ENCODE measurements at regions not wholly inside any gene's neighbourhood (a gene's known extent, or its start where the extent isn't known, plus 50 kb on each side); places are given as distances from the start of the nearest gene placed in this dataset.

DNA sequence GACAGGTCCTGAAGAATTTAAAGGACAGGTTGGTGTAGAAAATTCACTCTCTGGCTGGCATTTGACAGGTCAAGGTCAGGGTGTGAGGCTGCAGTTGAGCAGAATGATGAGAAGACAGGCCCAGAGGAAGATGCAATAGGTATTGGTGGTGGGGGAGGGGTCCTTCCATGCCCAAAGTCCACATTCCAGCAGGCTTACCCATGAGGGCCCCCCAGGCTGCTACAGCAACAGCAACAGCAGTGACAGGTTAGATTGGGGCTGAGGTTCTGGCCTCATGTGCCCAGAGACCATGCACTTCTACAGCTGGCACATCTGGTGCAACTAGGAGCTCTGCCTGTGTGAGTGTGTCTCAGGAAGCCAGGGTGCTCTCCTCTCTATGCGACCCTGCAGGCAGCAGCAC lies 223.5 kb upstream of the GHITM start:
- TF ChIP-seq, protein P1, sequence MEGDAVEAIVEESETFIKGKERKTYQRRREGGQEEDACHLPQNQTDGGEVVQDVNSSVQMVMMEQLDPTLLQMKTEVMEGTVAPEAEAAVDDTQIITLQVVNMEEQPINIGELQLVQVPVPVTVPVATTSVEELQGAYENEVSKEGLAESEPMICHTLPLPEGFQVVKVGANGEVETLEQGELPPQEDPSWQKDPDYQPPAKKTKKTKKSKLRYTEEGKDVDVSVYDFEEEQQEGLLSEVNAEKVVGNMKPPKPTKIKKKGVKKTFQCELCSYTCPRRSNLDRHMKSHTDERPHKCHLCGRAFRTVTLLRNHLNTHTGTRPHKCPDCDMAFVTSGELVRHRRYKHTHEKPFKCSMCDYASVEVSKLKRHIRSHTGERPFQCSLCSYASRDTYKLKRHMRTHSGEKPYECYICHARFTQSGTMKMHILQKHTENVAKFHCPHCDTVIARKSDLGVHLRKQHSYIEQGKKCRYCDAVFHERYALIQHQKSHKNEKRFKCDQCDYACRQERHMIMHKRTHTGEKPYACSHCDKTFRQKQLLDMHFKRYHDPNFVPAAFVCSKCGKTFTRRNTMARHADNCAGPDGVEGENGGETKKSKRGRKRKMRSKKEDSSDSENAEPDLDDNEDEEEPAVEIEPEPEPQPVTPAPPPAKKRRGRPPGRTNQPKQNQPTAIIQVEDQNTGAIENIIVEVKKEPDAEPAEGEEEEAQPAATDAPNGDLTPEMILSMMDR (IDR thresholded peaks at IDR 0.05): no peak
- H3K27me3 Mint-ChIP-seq (ENCODE audit: low read depth, poor library complexity): peaks cover 16% of the 10 kb centered on the region
- H3K4me3 Mint-ChIP-seq: no peak overlapping the region
- no peak overlapping the region for H3K27ac Mint-ChIP-seq
- H3K36me3 Mint-ChIP-seq (ENCODE audit: low read depth): no peaks in the 10 kb centered on the region
- no peaks in the 10 kb centered on the region for H3K9me3 Mint-ChIP-seq
- no peak for DNase-seq
- H3K4me1 Mint-ChIP-seq: peaks cover 13% of the 10 kb centered on the region

DNA sequence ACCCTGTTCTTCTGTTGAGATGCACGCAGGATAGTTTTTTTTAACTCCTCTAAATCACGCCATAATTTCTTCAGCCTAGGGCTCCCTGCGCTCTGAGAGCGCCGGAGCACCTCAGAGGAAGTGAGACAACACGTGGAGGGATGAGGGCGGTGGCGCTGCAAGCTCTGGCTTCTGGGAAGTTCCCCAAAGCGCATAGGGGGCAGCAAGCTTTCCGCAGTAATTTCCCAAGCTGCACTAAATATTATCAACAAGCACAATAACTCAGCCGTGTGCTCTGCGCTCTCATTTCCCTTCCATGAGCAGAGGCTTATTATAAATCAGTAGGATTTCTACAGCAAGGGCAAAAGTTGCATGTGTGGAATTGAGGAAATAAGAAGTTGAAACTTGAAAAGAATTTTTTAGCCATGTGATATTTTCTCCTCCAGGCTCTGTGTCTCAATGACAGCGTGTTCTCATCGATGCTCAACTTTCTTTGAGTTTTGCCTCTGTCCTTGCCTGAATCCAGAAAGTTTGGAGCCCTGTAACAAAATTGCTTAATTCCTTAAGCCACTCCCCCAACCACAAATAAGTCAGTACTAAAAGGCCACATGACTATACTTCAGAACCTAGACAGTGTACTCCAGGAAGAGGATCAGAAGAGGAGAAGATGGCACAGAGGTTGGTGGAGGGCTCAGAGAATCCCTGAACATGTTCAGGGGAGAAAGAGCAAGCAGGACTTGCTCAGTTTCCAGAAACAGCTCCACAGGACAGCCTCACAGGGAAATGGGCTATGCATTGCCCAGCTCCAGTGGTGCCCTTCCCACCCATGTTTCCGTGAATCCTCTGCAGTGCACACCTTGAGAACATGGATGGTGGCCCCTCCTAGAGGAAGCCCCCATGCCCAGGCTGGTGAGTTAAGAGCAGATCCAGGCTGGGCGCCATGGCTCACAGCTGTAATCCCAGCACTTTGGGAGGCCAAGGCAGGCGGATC lies 221.5 kb upstream of the GHITM start:
- Mint-ChIP-seq H3K36me3 (ENCODE audit: low read depth) (no peaks in the 10 kb centered on the region), H3K27me3 (ENCODE audit: low read depth, poor library complexity) (peaks cover 17% of the 10 kb centered on the region), H3K9me3 (no peaks in the 10 kb centered on the region), H3K4me1 (peaks cover 13% of the 10 kb centered on the region), H3K27ac (no peak overlapping the region), H3K4me3 (no peak overlapping the region)
- TF ChIP-seq, protein P1 (IDR thresholded peaks at IDR 0.05): peak; percentile 31
- DNase-seq: peak; percentile 48

DNA sequence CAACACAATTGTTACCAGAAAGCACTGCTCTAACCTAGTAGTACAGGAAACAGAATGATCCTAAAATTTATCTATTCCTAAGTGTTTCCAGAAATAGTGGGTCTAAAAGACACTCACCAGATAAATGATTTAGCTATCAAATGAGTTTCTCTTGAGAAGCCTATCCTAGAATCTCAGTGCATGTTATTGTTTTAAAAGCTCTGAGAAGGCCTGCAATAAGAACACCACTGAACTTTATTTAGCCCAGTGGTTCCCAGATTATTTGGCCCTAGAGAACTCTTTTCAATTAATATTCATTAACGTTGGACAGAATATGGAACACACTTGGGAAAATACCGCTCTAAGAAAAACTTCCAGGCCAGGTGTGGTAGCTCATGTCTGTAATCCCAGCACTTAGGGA lies 220.1 kb upstream of the GHITM start:
- no peak for DNase-seq
- no peak overlapping the region for H3K4me3 Mint-ChIP-seq
- H3K27me3 Mint-ChIP-seq (ENCODE audit: low read depth, poor library complexity): peaks cover 15% of the 10 kb centered on the region
- H3K9me3 Mint-ChIP-seq: no peaks in the 10 kb centered on the region
- H3K36me3 Mint-ChIP-seq (ENCODE audit: low read depth): no peaks in the 10 kb centered on the region
- H3K4me1 Mint-ChIP-seq: peaks cover 13% of the 10 kb centered on the region
- TF ChIP-seq, protein P1 (IDR thresholded peaks at IDR 0.05): no peak
- no peak overlapping the region for H3K27ac Mint-ChIP-seq

DNA sequence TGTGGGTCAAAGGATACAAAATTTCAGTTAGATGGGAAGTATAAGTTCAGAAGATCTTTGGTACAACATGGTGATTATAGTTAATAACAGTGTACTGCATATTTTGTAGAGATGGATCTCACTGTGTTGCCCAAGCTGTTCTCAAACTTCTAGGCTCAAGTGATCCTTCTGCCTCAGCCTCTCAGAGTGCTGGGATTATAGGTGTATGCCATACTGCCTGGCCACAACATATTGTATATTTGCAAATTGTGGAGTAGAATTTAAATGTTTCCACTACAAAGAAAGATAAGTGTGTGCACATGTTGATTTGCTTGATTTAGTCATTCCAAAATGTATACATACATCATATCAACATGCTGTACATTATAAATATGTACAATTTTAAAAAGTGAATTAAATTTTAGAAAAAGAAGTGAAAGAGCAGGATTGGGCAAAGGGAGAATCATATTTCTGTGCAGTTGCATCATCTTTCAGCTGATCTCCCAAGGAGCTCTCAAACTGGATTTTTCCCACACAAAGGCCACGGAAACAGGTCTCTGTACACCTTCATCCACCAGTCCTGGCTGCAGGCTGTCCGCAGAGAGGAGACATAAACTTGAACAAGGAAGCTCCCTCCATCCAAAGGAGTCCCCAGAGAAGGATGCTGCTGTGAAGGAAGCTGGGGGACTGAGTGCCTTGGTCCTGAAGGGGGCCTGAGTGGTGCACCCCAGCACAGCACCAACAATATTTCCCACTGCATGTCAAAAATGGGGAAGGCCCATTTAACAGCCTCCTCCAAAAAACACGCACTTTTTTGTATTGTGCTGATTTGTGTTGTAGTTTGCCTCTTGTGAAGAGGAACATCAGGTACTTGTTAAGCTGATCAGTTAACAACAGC lies 217.1 kb upstream of the GHITM start:
- Mint-ChIP-seq H3K9me3 (no peaks in the 10 kb centered on the region), H3K4me1 (peaks cover 7% of the 10 kb centered on the region), H3K36me3 (ENCODE audit: low read depth) (no peaks in the 10 kb centered on the region), H3K27me3 (ENCODE audit: low read depth, poor library complexity) (peaks cover 11% of the 10 kb centered on the region), H3K4me3 (no peak overlapping the region), H3K27ac (no peak overlapping the region)
- TF ChIP-seq, protein P1 (IDR thresholded peaks at IDR 0.05): no peak
- DNase-seq: no peak

DNA sequence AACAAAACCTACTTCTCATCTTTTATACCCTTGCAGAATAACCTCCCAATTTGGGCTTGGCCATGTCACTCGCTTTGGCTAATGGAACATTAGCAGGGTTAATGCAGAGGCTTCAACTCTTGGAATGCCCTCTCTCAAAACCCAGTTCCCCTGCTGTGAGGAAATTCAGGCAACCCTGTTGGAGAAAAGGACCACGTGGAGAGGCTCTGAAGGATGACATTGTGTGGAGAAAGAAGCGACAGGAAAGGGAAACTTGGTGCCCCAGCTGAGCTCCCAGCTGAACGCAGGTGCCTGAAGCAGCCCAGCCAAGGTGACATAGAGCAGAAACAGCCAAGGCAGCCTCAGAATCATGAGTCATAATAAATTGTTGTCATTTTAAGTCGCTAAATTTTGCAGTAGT lies 214.2 kb upstream of the GHITM start:
- no peak for DNase-seq
- Mint-ChIP-seq H3K27me3 (ENCODE audit: low read depth, poor library complexity) (peaks cover 5% of the 10 kb centered on the region), H3K27ac (no peak overlapping the region), H3K4me1 (no peaks in the 10 kb centered on the region), H3K9me3 (no peaks in the 10 kb centered on the region), H3K4me3 (no peak overlapping the region), H3K36me3 (ENCODE audit: low read depth) (no peaks in the 10 kb centered on the region)
- TF ChIP-seq, protein P1 (IDR thresholded peaks at IDR 0.05): no peak
